ENCODE measurements at regions not wholly inside any gene's neighbourhood (a gene's known extent, or its start where the extent isn't known, plus 50 kb on each side); places are given as distances from the start of the nearest gene placed in this dataset.
"Not testable (repeated sequence)": the region's sequence is repeated elsewhere in the genome, so short reads cannot be mapped to it uniquely, and the experiment has no call there.

GRCh38 chr22:47328550-47329243, 566.2 kb downstream of the TBC1D22A start:
- no peak for DNase-seq

- DNase-seq, result no peak
These were observed 564.8 kb downstream of the TBC1D22A start for GRCh38 chr22:47327241-47327640.

GRCh38 chr22:47325249-47325648, 562.8 kb downstream of the TBC1D22A start:
- no peak for DNase-seq

- DNase-seq, result no peak
These were observed 562.1 kb downstream of the TBC1D22A start for GRCh38 chr22:47324435-47324990.

- DNase-seq, result no peak
These were observed 561.1 kb downstream of the TBC1D22A start for GRCh38 chr22:47323518-47323917.

- DNase-seq, result no peak
These were observed 560.4 kb downstream of the TBC1D22A start for GRCh38 chr22:47322854-47323253.

- DNase-seq, result no peak
These were observed 558.1 kb downstream of the TBC1D22A start for GRCh38 chr22:47320560-47320959.

GRCh38 chr22:47318041-47318737, 555.7 kb downstream of the TBC1D22A start:
- DNase-seq, result no peak

GRCh38 chr22:47315862-47316419, 553.5 kb downstream of the TBC1D22A start:
- DNase-seq, result no peak

GRCh38 chr22:47310601-47311000, 548.2 kb downstream of the TBC1D22A start:
- no peak for DNase-seq

- DNase-seq, result no peak
These were observed 547.5 kb downstream of the TBC1D22A start for GRCh38 chr22:47309946-47310345.

- DNase-seq, result no peak
These were observed 547.0 kb downstream of the TBC1D22A start for GRCh38 chr22:47309476-47309875.

GRCh38 chr22:47308886-47309285, 546.4 kb downstream of the TBC1D22A start:
- no peak for DNase-seq

GRCh38 chr22:47307822-47308221, 545.4 kb downstream of the TBC1D22A start:
- no peak for DNase-seq

GRCh38 chr22:47307326-47307725, 544.9 kb downstream of the TBC1D22A start:
- no peak for DNase-seq

GRCh38 chr22:47304854-47305253, 542.4 kb downstream of the TBC1D22A start:
- no peak for DNase-seq

- DNase-seq, result no peak
These were observed 541.9 kb downstream of the TBC1D22A start for GRCh38 chr22:47304191-47304831.

GRCh38 chr22:47303161-47303890, 540.9 kb downstream of the TBC1D22A start:
- no peak for DNase-seq

- not testable (repeated sequence) for DNase-seq
These were observed 540.1 kb downstream of the TBC1D22A start for GRCh38 chr22:47302587-47302986.

GRCh38 chr22:47301820-47302475, 539.5 kb downstream of the TBC1D22A start:
- no peak for DNase-seq

GRCh38 chr22:47300698-47301405, 538.4 kb downstream of the TBC1D22A start:
- DNase-seq, result no peak
